ENCODE measurements at regions not wholly inside any gene's neighbourhood (a gene's known extent, or its start where the extent isn't known, plus 50 kb on each side); places are given as distances from the start of the nearest gene placed in this dataset.

DNA sequence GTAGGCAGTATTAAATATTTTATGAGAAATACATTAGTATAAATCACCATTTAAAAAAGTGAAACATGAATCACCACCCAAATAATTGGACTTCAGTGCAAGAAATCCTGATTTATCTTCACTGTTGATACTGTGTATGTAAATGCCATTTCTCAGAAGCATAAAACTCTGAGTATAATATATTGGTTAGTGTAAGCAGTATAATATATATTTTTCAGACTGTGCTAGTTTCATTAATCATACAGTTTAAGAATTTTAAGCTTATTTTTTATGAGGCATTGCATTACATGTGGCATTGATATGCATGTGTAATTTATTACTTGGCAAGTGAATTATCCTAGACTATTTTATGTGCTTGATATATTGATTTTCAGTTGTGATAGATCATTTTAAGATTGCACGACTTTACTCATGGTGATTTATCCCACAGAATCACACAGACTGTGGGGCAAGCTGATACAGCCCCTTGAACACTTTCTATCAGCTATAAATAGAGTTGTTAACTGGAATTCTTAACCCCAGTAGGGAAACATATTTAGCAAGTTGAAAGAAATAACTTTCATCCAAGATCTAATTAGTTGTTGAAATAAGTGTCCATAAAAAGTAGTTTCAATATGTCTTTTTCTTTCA, 403.5 kb downstream of the RPL10L start (continued):
- TF ChIP-seq POLR2AphosphoS5 (IDR thresholded peaks at IDR 0.05; ENCODE audit: low read depth, low read length), result no peak

GRCh38 chr14:46245276-46245675, 406.3 kb downstream of the RPL10L start:
- Histone ChIP-seq H3K4me2 (no peak overlapping the region), H3K4me3 (ENCODE audit: low read depth in 2 of 2, low read length in 1 of 2) (no peak overlapping the region), H3K9me3 (no peaks in the 10 kb centered on the region), H3F3A (replicated peaks; ENCODE audit: insufficient read depth) (no peaks in the 10 kb centered on the region), H3K9ac (no peak overlapping the region), H3K27ac (ENCODE audit: low read depth in 2 of 2, low read length in 1 of 2) (no peak overlapping the region), H3K4me1 (ENCODE audit: control insufficient read depth in 1 of 2, insufficient read depth in 2 of 2, low read depth in 1 of 2, low read length in 1 of 2) (no peaks in the 10 kb centered on the region), H3K9me2 (no peaks in the 10 kb centered on the region), H2AFZ (ENCODE audit: low read depth) (no peak overlapping the region), H3K27me3 (ENCODE audit: insufficient read depth) (no peaks in the 10 kb centered on the region), H3K36me3 (replicated peaks in 1 of 2; ENCODE audit: control insufficient read depth in 1 of 2, insufficient read depth in 2 of 2, low read length in 1 of 2) (no peaks in the 10 kb centered on the region), H3K79me2 (ENCODE audit: insufficient read depth) (no peaks in the 10 kb centered on the region), H4K20me1 (ENCODE audit: insufficient read depth) (no peaks in the 10 kb centered on the region)
- POLR2A ChIA-PET, result no interaction called here
- 0% methylated on average over 2 of the region's 2 CpGs for WGBS (ENCODE audit: low lambda C conversion rate)
- no peak for DNase-seq
- CTCF ChIA-PET, result no interaction called here
- TF ChIP-seq NRF1 (IDR thresholded peaks at IDR 0.05; ENCODE audit: low read depth, low read length), result no peak
- TF ChIP-seq POLR2AphosphoS5 (IDR thresholded peaks at IDR 0.05; ENCODE audit: low read depth, low read length), result no peak
- no peak for TF ChIP-seq REST (IDR thresholded peaks at IDR 0.05; ENCODE audit: low read depth, low read length)
- TF ChIP-seq PBX3 (IDR thresholded peaks at IDR 0.05), result no peak
- TF ChIP-seq EP300 (IDR thresholded peaks at IDR 0.05; ENCODE audit: borderline replicate concordance in 1 of 2, low read depth in 1 of 2, low read length in 1 of 2), result no peak
- TF ChIP-seq FOSL2 (IDR thresholded peaks at IDR 0.05; ENCODE audit: borderline replicate concordance, low read depth), result no peak
- no peak for TF ChIP-seq YY1 (IDR thresholded peaks at IDR 0.05; ENCODE audit: low read depth)

DNA sequence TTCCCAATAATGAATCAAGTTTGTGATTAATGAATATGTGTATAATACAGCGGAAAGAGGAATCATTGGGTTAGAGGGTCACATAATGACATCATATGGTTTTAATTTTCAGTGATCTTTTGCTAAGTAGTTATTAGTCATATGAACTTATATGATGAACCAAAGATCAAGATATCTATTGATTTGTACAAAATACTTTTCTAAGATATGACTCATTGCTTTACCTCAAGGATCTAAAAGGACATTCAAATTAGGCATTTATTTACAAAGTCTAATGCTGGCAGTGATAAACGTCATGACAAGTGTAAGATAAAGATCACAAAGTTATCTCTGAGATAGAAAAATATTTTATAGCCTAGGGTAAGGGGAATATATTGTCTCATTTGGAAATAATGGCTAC, 417.8 kb downstream of the RPL10L start:
- DNase-seq, result no peak
- no peak overlapping the region for H3K4me2 ChIP-seq
- H3K36me3 ChIP-seq (replicated peaks in 1 of 2; ENCODE audit: control insufficient read depth in 1 of 2, insufficient read depth in 2 of 2, low read length in 1 of 2), result no peaks in the 10 kb centered on the region
- POLR2A ChIA-PET, result no interaction called here
- H3K9ac ChIP-seq, result no peak overlapping the region
- no peaks in the 10 kb centered on the region for H3F3A ChIP-seq (replicated peaks; ENCODE audit: insufficient read depth)
- no peak overlapping the region for H2AFZ ChIP-seq (ENCODE audit: low read depth)
- H3K79me2 ChIP-seq (ENCODE audit: insufficient read depth), result no peaks in the 10 kb centered on the region
- no peaks in the 10 kb centered on the region for H3K27me3 ChIP-seq (ENCODE audit: insufficient read depth)
- H3K4me3 ChIP-seq (ENCODE audit: low read depth in 2 of 2, low read length in 1 of 2), result no peak overlapping the region
- H3K9me3 ChIP-seq, result no peaks in the 10 kb centered on the region
- H4K20me1 ChIP-seq (ENCODE audit: insufficient read depth), result no peaks in the 10 kb centered on the region
- CTCF ChIA-PET, result no interaction called here
- H3K27ac ChIP-seq (ENCODE audit: low read depth in 2 of 2, low read length in 1 of 2), result no peak overlapping the region
- WGBS (ENCODE audit: low lambda C conversion rate), result 0% methylated on average over 2 of the region's 2 CpGs
- no peaks in the 10 kb centered on the region for H3K9me2 ChIP-seq
- no peaks in the 10 kb centered on the region for H3K4me1 ChIP-seq (ENCODE audit: control insufficient read depth in 1 of 2, insufficient read depth in 2 of 2, low read depth in 1 of 2, low read length in 1 of 2)
- no peak for TF ChIP-seq USF2 (IDR thresholded peaks at IDR 0.05; ENCODE audit: borderline replicate concordance, low read depth, low read length)
- no peak for TF ChIP-seq RAD21 (IDR thresholded peaks at IDR 0.05; ENCODE audit: low read length)
- TF ChIP-seq FOXM1 (IDR thresholded peaks at IDR 0.05; ENCODE audit: low read depth), result no peak
- TF ChIP-seq, protein P1, sequence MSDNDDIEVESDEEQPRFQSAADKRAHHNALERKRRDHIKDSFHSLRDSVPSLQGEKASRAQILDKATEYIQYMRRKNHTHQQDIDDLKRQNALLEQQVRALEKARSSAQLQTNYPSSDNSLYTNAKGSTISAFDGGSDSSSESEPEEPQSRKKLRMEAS (IDR thresholded peaks at IDR 0.05; ENCODE audit: low read depth), result no peak
- TF ChIP-seq PBX3 (IDR thresholded peaks at IDR 0.05), result no peak
- no peak for TF ChIP-seq NFIC (IDR thresholded peaks at IDR 0.05; ENCODE audit: borderline replicate concordance)
- no peak for TF ChIP-seq MEF2A (IDR thresholded peaks at IDR 0.05; ENCODE audit: borderline replicate concordance, low read depth)
- no peak for TF ChIP-seq NRF1 (IDR thresholded peaks at IDR 0.05; ENCODE audit: low read depth, low read length)
- no peak for TF ChIP-seq REST (IDR thresholded peaks at IDR 0.05; ENCODE audit: low read depth, low read length)
- TF ChIP-seq SMC3 (IDR thresholded peaks at IDR 0.05; ENCODE audit: low read depth, low read length), result no peak

Data from SK-N-SH (cell line).